ENCODE measurements at regions not wholly inside any gene's neighbourhood (a gene's known extent, or its start where the extent isn't known, plus 50 kb on each side); places are given as distances from the start of the nearest gene placed in this dataset.

DNA sequence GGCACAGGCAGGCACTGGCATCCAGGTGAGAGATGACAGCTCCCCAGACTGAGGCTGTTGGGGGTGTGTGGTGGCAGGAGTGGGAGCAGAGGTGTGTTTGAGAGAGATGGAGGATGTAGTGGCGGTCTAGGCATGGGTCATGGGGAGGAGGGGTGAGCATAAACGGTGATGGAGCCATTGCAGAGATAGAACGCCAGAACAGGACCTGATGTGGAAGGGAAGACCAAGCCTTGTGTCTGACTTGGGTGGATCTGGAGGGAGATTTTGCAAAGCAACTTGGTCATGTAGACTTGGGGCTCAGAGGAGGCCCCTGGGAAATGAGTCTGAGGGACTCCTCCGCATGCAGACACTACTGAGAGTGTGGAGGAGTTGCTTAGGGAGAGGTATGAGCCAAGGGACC, 50.0 kb upstream of the CLDN5 start:
- Histone ChIP-seq H3K9me3 (no peaks in the 10 kb centered on the region), H3K27me3 (ENCODE audit: low read depth) (no peaks in the 10 kb centered on the region), H3K27ac (no peak overlapping the region), H3K4me1 (peaks cover 30% of the 10 kb centered on the region), H3K36me3 (no peaks in the 10 kb centered on the region), H3K4me3 (no peak overlapping the region)
- no peak for TF ChIP-seq CTCF (IDR thresholded peaks at IDR 0.05)
- DNase-seq: no peak
- intact Hi-C loops (cut with DNase I): no loop called here
- no peak for ATAC-seq

DNA sequence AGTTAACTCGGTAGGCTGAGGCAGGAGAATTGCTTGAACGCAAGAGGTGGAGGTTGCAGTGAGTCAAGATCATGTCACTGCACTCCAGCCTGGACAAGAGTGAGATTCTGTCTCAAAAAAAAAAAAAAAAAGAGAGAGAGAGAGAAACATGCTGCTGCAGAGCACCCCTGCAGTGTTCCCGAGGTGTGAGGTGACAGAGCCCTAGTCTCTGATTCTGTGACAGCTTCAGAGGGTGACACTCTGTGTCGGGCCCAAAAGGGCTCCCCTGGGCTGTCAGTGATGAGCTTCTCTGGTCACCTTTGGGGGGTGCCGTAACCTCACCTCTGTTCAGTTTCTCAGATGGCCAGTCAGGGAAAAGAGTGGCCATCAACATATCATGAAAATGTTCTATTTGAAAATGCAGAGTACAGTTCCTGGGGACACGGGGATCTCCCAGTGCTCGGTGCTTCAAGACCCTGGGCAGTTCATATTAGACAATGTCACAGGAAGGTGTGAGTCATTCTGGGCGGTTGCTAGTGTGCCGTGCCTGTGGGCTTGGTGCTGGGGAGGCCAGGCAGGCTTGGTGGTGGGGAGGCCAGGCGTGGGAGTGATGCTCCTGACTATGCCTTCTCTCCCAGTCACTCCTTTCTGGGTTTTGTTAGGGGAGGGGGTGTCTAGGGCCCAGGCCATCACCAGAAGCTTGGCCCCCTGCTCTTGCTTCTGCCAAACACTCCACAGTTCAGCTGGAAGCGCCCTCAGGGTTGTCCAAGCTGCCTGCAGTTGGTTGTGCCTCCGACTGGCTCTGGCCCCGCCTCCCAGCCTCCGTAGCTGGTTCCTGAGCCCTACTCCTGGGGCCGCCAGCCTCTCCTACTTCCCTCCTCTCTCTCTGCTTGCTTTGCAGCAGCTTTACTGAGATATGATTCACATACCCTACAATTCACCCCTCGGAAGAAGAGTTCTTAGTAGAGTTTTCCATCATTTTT, 52.5 kb upstream of the CLDN5 start:
- intact Hi-C loops (cut with DNase I): no loop called here
- no peak for DNase-seq
- ATAC-seq: peak; percentile 58 to 60
- H3K27me3 ChIP-seq (ENCODE audit: low read depth): no peaks in the 10 kb centered on the region
- peak overlapping the region; percentile 51 for H3K27ac ChIP-seq
- H3K36me3 ChIP-seq: no peaks in the 10 kb centered on the region
- peaks cover 32% of the 10 kb centered on the region for H3K4me1 ChIP-seq
- H3K4me3 ChIP-seq: no peak overlapping the region
- no peaks in the 10 kb centered on the region for H3K9me3 ChIP-seq
- TF ChIP-seq CTCF (IDR thresholded peaks at IDR 0.05): no peak

- no peak for DNase-seq
- no peaks in the 10 kb centered on the region for H3K27me3 ChIP-seq (ENCODE audit: low read depth)
- H3K36me3 ChIP-seq: no peaks in the 10 kb centered on the region
- peaks cover 32% of the 10 kb centered on the region for H3K4me1 ChIP-seq
- no peaks in the 10 kb centered on the region for H3K9me3 ChIP-seq
- intact Hi-C loops (cut with DNase I): no loop called here
- no peak for ATAC-seq
- no peak overlapping the region for H3K4me3 ChIP-seq
- H3K27ac ChIP-seq: peak overlapping the region; percentile 43
- no peak for TF ChIP-seq CTCF (IDR thresholded peaks at IDR 0.05)
Observed at GRCh38 chr22:19577422-19577966, 53.3 kb upstream of the CLDN5 start.

GRCh38 chr22:19578180-19579004, 54.2 kb upstream of the CLDN5 start:
- Histone ChIP-seq H3K36me3 (no peaks in the 10 kb centered on the region), H3K4me1 (peaks cover 32% of the 10 kb centered on the region), H3K4me3 (no peak overlapping the region), H3K9me3 (no peaks in the 10 kb centered on the region), H3K27ac (peak overlapping the region; percentile 63), H3K27me3 (ENCODE audit: low read depth) (no peaks in the 10 kb centered on the region)
- no peak for TF ChIP-seq CTCF (IDR thresholded peaks at IDR 0.05)
- ATAC-seq (peak in 1 of 2 donors; percentile 25), DNase-seq (no peak)
- intact Hi-C loops (cut with DNase I): no loop called here

- Histone ChIP-seq H3K4me1 (peaks cover 32% of the 10 kb centered on the region), H3K4me3 (no peak overlapping the region), H3K9me3 (no peaks in the 10 kb centered on the region), H3K27me3 (ENCODE audit: low read depth) (no peaks in the 10 kb centered on the region), H3K27ac (peak overlapping the region; percentile 63), H3K36me3 (no peaks in the 10 kb centered on the region)
- no peak for TF ChIP-seq CTCF (IDR thresholded peaks at IDR 0.05)
- intact Hi-C loops (cut with DNase I): no loop called here
- no peak for DNase-seq
- ATAC-seq: no peak
Observed at GRCh38 chr22:19579115-19579811, 55.1 kb upstream of the CLDN5 start.

All from lower lobe of right lung (tissue), 2 donors.